ENCODE measurements at regions not wholly inside any gene's neighbourhood (a gene's known extent, or its start where the extent isn't known, plus 50 kb on each side); places are given as distances from the start of the nearest gene placed in this dataset.

DNA sequence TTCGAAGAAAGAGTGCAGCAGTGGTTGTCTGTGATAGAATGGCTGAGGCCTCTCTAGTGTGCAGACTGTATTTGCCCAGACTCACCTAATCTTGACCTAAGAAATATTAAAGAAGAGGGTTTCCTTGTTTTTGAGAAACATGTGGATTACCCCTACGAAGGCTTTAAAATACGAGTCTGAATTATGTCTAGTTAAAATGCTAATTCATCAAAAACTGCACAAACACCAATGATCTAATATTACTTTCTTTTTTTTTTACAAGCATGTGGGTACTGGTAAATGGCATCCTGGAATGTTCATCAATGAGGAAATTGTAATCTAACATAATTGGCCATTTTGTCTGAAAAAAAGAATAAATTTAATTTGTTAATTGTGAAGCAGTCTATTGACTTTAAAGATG lies 510.9 kb downstream of the EPM2A start:
- ChIA-PET POLR2A (ENCODE audit: low non-redundant PET) (no interaction called here), CTCF (no interaction called here)
- no peak for TF ChIP-seq CTCF (conservative IDR thresholded peaks at IDR 0.05; ENCODE audit: low read depth)
- no peak overlapping the region for H3K27ac ChIP-seq
- no peak for DNase-seq (ENCODE audit: low spot score)

GRCh38 chr6:145225500-145225899 lies 509.8 kb downstream of the EPM2A start:
- ChIA-PET POLR2A (ENCODE audit: low non-redundant PET) (no interaction called here), CTCF (no interaction called here)
- DNase-seq (ENCODE audit: low spot score), result no peak
- H3K27ac ChIP-seq, result no peak overlapping the region
- TF ChIP-seq CTCF (conservative IDR thresholded peaks at IDR 0.05; ENCODE audit: low read depth), result no peak

- DNase-seq (ENCODE audit: low spot score), result no peak
- no peak for TF ChIP-seq CTCF (conservative IDR thresholded peaks at IDR 0.05; ENCODE audit: low read depth)
- ChIA-PET CTCF (interaction anchor here (0.7 kb wide), 1 partner anchor 125 kb away, joined by 3 read pairs; no protein-coding TSS in a partner anchor), POLR2A (ENCODE audit: low non-redundant PET) (no interaction called here)
- H3K27ac ChIP-seq, result no peak overlapping the region
Measured at GRCh38 chr6:145227593-145227992, 507.7 kb downstream of the EPM2A start.

GRCh38 chr6:145228962-145229582 lies 506.2 kb downstream of the EPM2A start:
- TF ChIP-seq CTCF (conservative IDR thresholded peaks at IDR 0.05; ENCODE audit: low read depth), result no peak
- ChIA-PET POLR2A (ENCODE audit: low non-redundant PET) (no interaction called here), CTCF (no interaction called here)
- H3K27ac ChIP-seq, result no peak overlapping the region
- DNase-seq (ENCODE audit: low spot score), result no peak

- no peak for TF ChIP-seq CTCF (conservative IDR thresholded peaks at IDR 0.05; ENCODE audit: low read depth)
- H3K27ac ChIP-seq, result no peak overlapping the region
- CTCF ChIA-PET, result no interaction called here
- POLR2A ChIA-PET (ENCODE audit: low non-redundant PET), result no interaction called here
- DNase-seq (ENCODE audit: low spot score), result no peak
Measured at GRCh38 chr6:145233955-145234354, 501.4 kb downstream of the EPM2A start.

GRCh38 chr6:145235207-145235606 lies 500.1 kb downstream of the EPM2A start:
- POLR2A ChIA-PET (ENCODE audit: low non-redundant PET), result no interaction called here
- TF ChIP-seq CTCF (conservative IDR thresholded peaks at IDR 0.05; ENCODE audit: low read depth), result no peak
- H3K27ac ChIP-seq, result no peak overlapping the region
- CTCF ChIA-PET, result interaction anchor here (1.0 kb wide), 1 partner anchor 399 kb away, joined by 3 read pairs; no protein-coding TSS in a partner anchor
- DNase-seq (ENCODE audit: low spot score), result no peak

Data from RWPE1 (cell line).